GM23248 (cell line): ENCODE measurements at regions not wholly inside any gene's neighbourhood (a gene's known extent, or its start where the extent isn't known, plus 50 kb on each side); places are given as distances from the start of the nearest gene placed in this dataset.

Experiments used
- EZH2 ChIP-seq: fragments of 200-600 bp; sonication (generic); IDR thresholded peaks from 2 replicates; pipeline ENCODE4 v1.6.1; 2018; ENCODE audit warnings: antibody characterized with exemption, mild to moderate bottlenecking; ENCODE audit not compliant: insufficient read depth, poor library complexity, severe bottlenecking
- EZH2phosphoT487 ChIP-seq: fragments of 200-600 bp; sonication (generic); IDR thresholded peaks from 2 replicates; pipeline ENCODE4 v1.6.1; 2018; ENCODE audit warnings: antibody characterized with exemption, moderate library complexity, mild to moderate bottlenecking, low read depth; ENCODE audit not compliant: insufficient read depth

- TF ChIP-seq EZH2: no peak
- no peak for TF ChIP-seq EZH2phosphoT487
Observed at GRCh38 chr2:145741636-145742035, 1221.7 kb upstream of the ZEB2 start.
